Activated B cell treated with CpG ODN at 0.5 μM for 24 hours (primary cell): ENCODE measurements at regions not wholly inside any gene's neighbourhood (a gene's known extent, or its start where the extent isn't known, plus 50 kb on each side); places are given as distances from the start of the nearest gene placed in this dataset.

Experiments
- ATAC-seq: fragments of 200-7000 bp; cut with Tn5 transposase; one replicate; pipeline ENCODE4 v1.10.0; 2021; ENCODE audit warnings: low read depth, mild to moderate bottlenecking, moderate library complexity
- CTCF ChIA-PET: fragments of 350-600 bp; sonication (Branson Sonifier 250); formaldehyde crosslinking; loops from one replicate; lab custom pipeline; 2021; ENCODE audit warnings: antibody characterized with exemption; lab: Charles Lee
- POLR2A ChIA-PET: fragments of 350-600 bp; sonication (Branson Sonifier 250); formaldehyde crosslinking; loops from one replicate; lab custom pipeline; 2021; ENCODE audit warnings: antibody characterized with exemption; lab: Charles Lee
- DNase-seq: peaks from one replicate; pipeline ENCODE4 v3.0.0; 2022
- H3K27ac Mint-ChIP-seq: one replicate; pipeline ENCODE4 v1.8.0; 2020; ENCODE audit warnings: mixed read lengths
- H3K27me3 Mint-ChIP-seq: one replicate; pipeline ENCODE4 v1.8.0; 2021; ENCODE audit warnings: mixed read lengths
- H3K36me3 Mint-ChIP-seq: one replicate; pipeline ENCODE4 v1.8.0; 2021; ENCODE audit warnings: low read depth, mixed read lengths
- H3K4me1 Mint-ChIP-seq: one replicate; pipeline ENCODE4 v1.8.0; 2021; ENCODE audit warnings: mixed read lengths
- H3K4me3 Mint-ChIP-seq: one replicate; pipeline ENCODE4 v1.8.0; 2020; ENCODE audit warnings: mild to moderate bottlenecking, mixed read lengths
- H3K9me3 Mint-ChIP-seq: one replicate; pipeline ENCODE4 v1.8.0; 2020; ENCODE audit warnings: mixed read lengths
- intact Hi-C: fragments of 100-400 bp; cut with micrococcal nuclease; formaldehyde crosslinking; loops from one replicate; pipeline ENCODE4 v1.15.1; 2024
- TF ChIP-seq, protein P1 (sequence below): fragments of 200-600 bp; IDR thresholded peaks from one replicate; pipeline ENCODE4 v1.8.0; 2022; ENCODE audit warnings: antibody characterized with exemption, mild to moderate bottlenecking

DNA sequence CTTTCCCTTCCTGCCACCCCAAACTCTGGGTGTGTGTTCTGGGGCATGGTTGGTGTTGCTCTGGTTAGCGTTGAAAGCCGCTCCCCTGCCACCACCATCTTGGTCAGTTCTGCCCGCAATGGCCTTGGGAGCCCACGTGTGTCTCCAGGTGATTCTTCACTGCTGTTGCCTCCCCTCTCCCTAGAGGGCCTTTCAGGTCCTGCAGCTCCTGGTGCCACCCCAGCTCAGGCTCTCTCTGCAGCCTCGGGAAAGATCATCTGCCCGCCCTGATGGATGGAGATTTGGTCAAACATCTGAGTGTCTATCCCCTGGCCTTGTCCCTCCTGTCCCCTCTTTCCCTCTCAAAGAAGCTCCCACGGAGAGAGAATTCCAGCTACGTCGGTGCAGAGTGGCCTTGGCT lies 241.3 kb downstream of the RBFOX3 start:
- Mint-ChIP-seq H3K4me1 (peaks cover 3% of the 10 kb centered on the region), H3K27me3 (peaks cover 22% of the 10 kb centered on the region), H3K4me3 (no peak overlapping the region), H3K36me3 (no peaks in the 10 kb centered on the region), H3K27ac (no peak overlapping the region), H3K9me3 (no peaks in the 10 kb centered on the region)
- TF ChIP-seq, protein P1, sequence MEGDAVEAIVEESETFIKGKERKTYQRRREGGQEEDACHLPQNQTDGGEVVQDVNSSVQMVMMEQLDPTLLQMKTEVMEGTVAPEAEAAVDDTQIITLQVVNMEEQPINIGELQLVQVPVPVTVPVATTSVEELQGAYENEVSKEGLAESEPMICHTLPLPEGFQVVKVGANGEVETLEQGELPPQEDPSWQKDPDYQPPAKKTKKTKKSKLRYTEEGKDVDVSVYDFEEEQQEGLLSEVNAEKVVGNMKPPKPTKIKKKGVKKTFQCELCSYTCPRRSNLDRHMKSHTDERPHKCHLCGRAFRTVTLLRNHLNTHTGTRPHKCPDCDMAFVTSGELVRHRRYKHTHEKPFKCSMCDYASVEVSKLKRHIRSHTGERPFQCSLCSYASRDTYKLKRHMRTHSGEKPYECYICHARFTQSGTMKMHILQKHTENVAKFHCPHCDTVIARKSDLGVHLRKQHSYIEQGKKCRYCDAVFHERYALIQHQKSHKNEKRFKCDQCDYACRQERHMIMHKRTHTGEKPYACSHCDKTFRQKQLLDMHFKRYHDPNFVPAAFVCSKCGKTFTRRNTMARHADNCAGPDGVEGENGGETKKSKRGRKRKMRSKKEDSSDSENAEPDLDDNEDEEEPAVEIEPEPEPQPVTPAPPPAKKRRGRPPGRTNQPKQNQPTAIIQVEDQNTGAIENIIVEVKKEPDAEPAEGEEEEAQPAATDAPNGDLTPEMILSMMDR, result no peak
- ChIA-PET CTCF (no interaction called here), POLR2A (no interaction called here)
- ATAC-seq (no peak), DNase-seq (no peak)
- intact Hi-C loops, result no loop called here

DNA sequence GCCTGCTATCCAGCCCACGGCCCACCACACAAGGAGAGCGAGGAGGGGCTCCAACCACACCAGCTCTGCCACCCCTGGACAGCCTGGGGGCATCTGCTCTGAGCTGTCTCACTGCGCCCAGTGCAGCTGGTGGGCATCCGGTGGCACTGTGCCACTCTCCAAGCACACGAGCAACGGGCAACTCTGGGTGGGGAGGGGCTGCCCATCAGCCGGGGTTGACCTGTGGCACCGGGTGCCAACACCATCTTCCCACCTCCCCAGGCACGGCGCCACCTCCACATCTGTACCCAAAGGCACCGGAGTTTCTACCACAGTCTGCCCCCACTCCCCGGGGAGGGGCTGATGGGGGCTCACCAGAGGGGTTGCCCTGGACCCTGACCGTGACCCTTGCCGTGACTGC lies 241.8 kb downstream of the RBFOX3 start:
- TF ChIP-seq, protein P1, result no peak
- Mint-ChIP-seq H3K4me1 (peaks cover 3% of the 10 kb centered on the region), H3K4me3 (no peak overlapping the region), H3K27ac (no peak overlapping the region), H3K36me3 (no peaks in the 10 kb centered on the region), H3K9me3 (no peaks in the 10 kb centered on the region), H3K27me3 (peaks cover 26% of the 10 kb centered on the region)
- DNase-seq (no peak), ATAC-seq (no peak)
- ChIA-PET CTCF (no interaction called here), POLR2A (no interaction called here)
- intact Hi-C loops, result no loop called here

DNA sequence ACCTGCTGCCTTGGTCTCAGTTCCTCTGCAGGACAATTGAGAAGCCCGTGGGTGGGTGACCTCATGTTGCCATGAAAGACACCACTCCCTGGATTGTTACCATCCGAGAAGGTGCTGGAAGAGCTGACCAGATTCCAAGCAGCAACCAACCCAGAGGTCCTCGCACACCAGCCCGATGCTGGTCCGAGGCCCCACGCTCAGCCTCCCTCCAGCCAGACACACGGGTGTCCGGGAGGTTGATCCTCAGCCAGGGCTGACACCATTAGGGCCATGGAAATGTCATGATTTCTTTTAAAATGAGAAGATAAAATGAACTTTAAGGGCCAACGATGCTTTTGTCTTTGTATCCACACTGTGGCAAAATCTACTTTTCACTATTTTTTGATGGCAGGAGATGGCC lies 242.3 kb downstream of the RBFOX3 start:
- DNase-seq, result no peak
- Mint-ChIP-seq H3K27me3 (peaks cover 27% of the 10 kb centered on the region), H3K27ac (no peak overlapping the region), H3K4me3 (no peak overlapping the region), H3K36me3 (no peaks in the 10 kb centered on the region), H3K9me3 (no peaks in the 10 kb centered on the region), H3K4me1 (peaks cover 3% of the 10 kb centered on the region)
- no peak for ATAC-seq
- TF ChIP-seq, protein P1, result no peak
- intact Hi-C loops, result no loop called here
- POLR2A ChIA-PET, result no interaction called here
- CTCF ChIA-PET, result no interaction called here

DNA sequence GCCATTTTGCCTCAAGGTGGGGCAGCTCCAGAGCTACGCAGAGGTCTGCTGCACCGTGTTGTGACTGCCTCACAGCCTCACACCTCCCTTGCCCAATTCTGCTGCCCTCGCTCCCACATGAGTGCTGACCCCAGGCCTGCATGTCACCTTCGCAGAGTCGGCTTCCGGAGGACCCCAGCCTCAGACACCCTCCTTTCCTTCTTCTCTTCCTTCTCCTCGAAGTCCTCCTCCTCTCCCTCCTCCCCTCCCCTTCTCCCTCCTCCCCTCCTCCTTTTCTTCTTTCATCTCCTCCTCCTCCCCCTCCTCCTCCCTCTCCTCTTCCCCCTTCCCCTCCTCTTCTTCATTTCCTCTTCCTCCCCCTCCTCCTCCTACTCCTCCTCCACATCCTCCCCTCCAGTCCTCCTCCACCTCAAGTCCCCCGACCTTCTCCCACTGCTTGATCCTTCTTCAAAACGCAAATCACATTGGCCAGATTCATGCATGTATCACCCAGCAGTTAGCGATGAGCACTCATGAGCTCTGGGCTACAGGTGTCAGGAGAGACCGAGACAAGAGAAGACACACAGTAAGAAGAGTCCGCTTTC lies 243.8 kb downstream of the RBFOX3 start:
- H3K27me3 Mint-ChIP-seq, result peaks cover 22% of the 10 kb centered on the region
- H3K9me3 Mint-ChIP-seq, result no peaks in the 10 kb centered on the region
- H3K36me3 Mint-ChIP-seq, result no peaks in the 10 kb centered on the region
- ChIA-PET CTCF (no interaction called here), POLR2A (no interaction called here)
- no peak overlapping the region for H3K4me3 Mint-ChIP-seq
- no peak overlapping the region for H3K27ac Mint-ChIP-seq
- TF ChIP-seq, protein P1, result no peak
- ATAC-seq (no peak), DNase-seq (no peak)
- peaks cover 3% of the 10 kb centered on the region for H3K4me1 Mint-ChIP-seq
- intact Hi-C loops, result no loop called here

DNA sequence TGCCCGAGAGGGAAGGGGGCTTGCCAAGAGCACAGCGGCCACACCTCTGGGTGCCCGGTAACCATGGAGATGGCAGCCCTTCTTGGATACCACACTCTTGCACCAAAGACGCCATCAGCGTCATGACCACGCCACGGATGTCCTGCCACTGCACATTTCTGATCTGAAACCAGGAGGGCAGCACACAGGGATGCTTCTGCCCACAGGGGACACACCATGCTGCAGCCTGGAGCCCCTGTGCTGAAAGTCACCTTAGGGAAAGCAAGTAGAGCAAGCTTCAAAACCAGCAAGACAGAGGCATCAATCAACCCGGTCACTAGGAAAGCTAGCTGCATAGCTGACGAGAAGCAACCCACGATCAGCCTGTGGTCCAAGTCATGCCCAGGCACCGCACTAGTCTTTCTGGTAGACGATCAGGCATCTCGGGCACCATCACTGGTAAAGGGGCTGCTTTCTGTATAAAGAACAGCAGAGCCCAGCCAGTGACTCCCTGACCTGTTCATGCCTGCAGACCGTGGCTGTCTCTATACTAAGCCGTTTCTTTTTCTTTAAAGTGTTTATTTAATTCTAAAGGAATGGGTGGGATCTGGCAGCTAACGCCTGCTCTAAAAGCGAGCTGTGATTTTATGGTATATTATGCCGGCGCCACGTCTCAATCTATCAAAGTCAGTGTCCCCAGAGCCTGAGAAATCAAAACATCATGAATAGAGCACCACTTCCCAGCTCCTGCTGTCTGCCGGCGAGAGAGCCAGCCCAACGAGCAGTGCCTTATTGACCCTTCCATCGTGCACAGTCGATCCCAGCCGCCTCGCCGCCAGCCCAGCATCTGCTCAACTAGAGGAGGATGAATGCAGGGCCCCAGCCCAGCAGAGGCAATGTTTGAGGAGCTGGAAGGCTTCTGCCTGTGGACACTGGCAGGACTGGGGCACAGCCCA lies 244.7 kb downstream of the RBFOX3 start:
- no peak overlapping the region for H3K27ac Mint-ChIP-seq
- DNase-seq, result no peak
- H3K36me3 Mint-ChIP-seq, result no peaks in the 10 kb centered on the region
- ChIA-PET CTCF (no interaction called here), POLR2A (interaction anchor here (0.8 kb wide), 1 partner anchor 389 kb away, joined by 3 read pairs; no protein-coding TSS in a partner anchor)
- peaks cover 27% of the 10 kb centered on the region for H3K27me3 Mint-ChIP-seq
- TF ChIP-seq, protein P1, result no peak
- peaks cover under 1% of the 10 kb centered on the region for H3K4me1 Mint-ChIP-seq
- intact Hi-C loops, result no loop called here
- no peaks in the 10 kb centered on the region for H3K9me3 Mint-ChIP-seq
- H3K4me3 Mint-ChIP-seq, result no peak overlapping the region
- ATAC-seq, result no peak
